ENCODE measurements at regions not wholly inside any gene's neighbourhood (a gene's known extent, or its start where the extent isn't known, plus 50 kb on each side); places are given as distances from the start of the nearest gene placed in this dataset.
"Not testable (repeated sequence)": the region's sequence is repeated elsewhere in the genome, so short reads cannot be mapped to it uniquely, and the experiment has no call there.

- DNase-seq, result no peak
Observed at GRCh38 chr3:28039829-28040228, 201.6 kb upstream of the CMC1 start.

DNA sequence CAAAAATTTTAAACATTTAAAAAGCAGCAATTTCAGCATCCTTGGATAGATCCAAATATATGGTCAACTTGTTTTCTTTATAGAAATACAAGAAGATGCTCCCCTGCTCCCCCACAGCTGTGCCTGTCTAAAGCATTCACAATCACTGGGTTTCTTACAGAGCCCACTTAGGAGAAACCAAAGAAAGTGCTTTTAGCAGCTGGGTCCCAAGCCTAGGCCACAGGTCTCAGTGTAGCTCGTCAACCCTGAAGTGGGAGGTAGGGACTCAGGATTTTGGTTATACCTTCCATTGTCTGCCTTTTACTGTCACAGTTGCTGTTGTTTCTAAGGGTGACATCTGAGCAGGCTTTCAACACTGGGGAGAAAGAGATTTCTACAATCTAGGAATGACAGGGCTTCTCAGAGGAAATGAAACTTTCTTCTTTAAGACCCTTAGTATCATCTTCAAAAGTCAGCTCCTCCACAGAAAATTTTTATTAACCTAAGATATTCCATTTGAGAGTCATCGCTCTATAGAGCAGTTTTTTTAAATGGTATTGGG lies 199.3 kb upstream of the CMC1 start:
- no peak for DNase-seq

- DNase-seq, result no peak
Observed at GRCh38 chr3:28042707-28043106, 198.7 kb upstream of the CMC1 start.

DNA sequence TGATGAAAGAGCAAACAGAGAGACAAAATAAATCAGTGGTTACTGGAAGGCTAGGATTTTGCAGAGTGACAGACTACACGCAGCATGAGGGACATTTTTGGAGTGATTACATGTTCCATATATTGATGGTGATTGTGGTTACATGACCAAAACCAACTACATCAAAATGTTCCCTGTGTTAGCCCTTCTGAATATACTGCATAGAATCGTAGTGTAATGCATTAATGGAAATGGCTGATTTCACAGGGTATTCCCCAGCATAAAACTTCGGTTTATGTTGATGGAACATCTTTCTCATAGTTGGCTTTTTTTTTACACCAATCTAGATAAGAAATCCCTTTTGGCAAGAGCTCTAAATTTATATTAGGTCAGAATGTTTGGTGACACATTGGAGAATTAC lies 191.3 kb upstream of the CMC1 start:
- peak; percentile 14 for DNase-seq

DNA sequence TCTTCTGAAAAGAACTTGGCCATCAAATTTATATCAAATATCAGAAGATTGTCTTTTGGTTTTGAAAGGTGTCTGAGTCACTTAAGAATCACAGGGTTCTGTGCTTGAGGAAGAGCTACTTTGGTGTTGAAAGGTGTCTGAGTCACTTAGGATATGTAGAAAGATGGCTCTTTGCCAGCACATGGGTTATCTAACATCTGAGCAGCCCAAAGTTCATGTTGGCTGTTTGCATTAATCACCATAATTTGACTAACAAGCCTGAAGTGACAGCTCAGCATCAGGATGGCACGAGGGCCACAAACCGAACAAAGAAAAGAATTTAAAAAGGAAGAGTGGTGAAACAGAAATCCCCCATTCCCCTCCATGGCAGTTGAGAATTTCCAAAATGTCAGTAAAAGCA lies 190.5 kb upstream of the CMC1 start:
- peak; percentile 74 for DNase-seq

DNA sequence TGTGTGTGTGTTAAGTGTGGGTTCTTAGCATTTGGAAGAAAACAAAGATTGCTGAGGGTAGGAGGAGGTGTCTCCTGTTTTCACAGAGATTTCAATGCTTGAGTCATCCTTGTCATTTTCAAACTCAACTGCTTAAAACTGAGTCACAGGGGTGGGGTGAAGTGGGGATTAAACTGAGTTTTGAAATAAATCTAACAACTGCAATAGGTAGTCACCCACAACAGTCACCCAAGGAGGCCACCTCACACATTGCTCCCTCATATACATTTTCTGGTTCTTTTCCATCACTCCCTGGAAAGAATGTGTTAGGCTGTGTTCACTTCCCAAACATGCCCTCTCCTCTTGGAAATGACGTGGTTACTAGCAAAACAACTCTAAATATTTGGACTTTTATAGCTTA lies 187.7 kb upstream of the CMC1 start:
- DNase-seq, result peak; percentile 74

DNA sequence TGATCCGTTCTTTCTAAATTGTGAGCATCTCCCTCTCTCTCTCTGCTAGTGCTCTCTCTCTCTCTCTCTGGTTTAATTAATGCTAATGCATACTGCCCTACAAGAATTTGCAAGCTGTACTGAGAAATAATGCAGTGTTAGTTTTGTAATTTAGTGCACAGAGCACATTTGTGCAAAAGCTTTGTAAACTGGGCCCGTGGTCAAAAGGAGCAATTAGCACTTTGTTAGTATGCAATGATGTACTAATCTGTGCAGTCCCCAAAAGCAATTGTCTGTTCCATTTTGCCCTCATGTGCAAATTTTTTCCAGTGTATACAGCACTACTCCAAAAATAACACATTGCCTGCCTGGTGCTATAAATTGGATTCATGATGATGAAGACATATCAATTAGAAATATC lies 184.6 kb upstream of the CMC1 start:
- no peak for DNase-seq

GRCh38 chr3:28057539-28057938 lies 183.9 kb upstream of the CMC1 start:
- DNase-seq, result no peak

DNA sequence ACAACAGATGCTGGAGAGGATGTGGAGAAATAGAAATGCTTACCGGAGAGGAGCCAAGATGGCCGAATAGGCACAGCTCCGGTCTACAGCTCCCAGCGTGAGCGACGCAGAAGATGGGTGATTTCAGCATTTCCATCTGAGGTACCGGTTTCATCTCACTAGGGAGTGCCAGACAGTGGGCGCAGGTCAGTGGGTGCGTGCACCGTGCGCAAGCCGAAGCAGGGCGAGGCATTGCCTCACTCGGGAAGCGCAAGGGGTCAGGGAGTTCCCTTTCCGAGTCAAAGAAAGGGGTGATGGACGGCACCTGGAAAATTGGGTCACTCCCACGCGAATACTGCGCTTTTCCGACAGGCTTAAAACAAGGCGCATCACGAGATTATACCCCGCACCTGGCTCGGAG lies 182.2 kb upstream of the CMC1 start:
- DNase-seq, result not testable (repeated sequence)

GRCh38 chr3:28066020-28066419 lies 175.4 kb upstream of the CMC1 start:
- DNase-seq, result no peak

DNA sequence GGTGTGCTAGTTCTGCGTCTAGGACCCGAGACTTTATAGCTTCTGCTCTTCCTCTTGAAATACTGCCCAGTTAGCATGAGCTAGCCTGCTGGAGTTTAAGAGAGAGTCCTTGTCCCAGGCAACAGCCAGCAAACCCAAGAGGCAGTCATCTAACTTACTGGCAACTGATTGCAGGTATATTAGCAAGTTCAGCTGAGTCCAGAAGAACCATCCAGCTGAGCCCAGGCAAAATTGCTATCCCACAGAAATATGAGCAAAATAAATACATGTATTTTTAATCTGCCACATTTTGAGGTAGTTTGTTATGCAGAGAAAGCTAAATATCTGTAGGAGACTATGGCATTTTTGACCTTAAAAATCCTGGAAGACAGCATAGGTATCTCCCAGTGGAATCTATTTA lies 174.4 kb upstream of the CMC1 start:
- no peak for DNase-seq

GRCh38 chr3:28068342-28068741 lies 173.1 kb upstream of the CMC1 start:
- no peak for DNase-seq

DNA sequence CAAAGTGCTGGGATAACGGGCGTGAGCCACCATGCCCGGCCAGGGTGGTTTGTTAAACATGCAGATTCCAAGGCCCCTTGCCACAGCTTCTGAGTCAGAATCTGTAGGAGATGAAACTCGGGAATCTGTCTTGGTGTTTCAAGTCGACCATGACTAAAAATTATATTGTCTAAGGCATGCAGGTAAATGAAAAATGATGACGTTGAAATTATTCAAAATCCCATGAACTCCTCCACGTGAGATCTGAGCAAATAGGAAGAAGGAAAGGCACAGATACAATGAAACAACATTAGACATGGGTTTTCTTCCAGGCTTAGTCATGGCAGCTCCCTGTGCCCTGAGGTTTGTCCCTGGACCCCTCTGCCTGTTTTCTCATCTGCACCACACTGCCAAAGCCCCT lies 172.0 kb upstream of the CMC1 start:
- no peak for DNase-seq

DNA sequence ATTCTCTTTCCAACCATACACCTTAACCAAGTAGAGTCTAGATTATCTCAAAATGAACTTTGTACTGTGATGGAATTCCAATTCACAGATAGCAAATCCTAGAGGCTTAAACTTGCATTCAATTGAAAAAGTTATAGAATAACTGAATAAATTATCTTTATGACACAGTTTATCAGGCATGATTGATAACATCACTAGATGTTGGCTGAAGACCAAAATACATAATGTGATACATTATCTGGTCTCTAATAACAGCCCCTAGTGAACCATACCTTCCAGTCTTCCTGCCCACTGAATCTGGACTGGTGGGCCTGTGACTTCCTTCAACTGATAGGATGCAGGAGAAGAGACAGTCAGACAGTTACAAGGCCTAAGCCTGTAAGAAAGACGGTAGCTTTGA lies 165.2 kb upstream of the CMC1 start:
- no peak for DNase-seq

DNA sequence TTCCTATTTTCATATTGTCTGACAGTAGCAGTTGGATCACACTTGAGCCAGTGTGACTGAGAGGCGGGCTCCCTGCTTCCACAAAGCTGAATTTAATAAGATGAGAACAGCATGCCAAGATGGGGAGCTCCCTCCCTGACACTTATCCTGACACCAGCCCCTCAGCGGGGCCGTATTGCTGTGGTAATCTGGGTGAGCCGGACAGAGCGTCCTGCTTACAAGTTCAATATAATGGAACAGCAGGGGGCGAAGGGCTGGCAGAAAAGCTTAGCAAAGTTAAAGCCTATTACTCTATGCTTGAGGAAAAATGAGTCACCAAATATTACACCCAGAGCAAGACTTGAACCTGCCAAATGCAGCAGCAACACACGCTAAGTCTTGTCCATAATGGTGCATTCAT lies 163.8 kb upstream of the CMC1 start:
- no peak for DNase-seq

DNA sequence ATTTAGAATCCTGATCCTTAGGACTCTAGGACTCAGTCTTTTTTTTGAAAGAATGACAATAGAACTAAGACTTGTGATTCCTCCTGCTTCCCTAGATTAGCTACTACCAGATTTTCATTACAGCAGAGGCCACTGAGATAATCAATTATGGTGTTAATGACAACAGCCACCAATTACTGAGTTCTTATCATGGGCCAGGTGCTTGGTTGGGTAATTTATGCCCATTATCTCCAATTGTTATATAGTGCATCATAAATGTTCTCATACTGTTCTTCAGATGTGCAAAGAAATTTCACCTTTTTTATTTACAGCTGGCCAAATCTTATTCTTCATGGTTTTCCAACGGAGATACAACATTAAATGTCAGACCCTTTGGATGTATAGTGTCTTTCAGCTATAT lies 162.9 kb upstream of the CMC1 start:
- no peak for DNase-seq

DNA sequence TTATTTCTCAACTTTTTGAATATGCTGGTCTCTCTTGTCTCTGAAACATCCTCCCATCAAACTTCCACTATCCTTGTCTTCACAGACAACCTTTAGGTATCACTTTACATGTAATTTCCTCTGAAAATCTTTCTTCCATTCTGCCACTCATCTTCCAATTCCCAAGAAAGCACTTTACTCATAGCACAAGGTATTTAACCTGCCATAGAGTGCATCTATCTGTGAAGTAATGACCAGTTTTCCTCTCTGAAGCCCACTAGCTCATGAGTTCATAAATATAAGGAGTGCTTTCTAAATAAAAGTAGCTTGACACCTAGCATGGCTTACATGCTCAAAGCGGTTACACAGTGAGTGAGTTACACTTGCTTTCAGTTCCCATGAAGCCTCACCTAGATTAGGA lies 160.7 kb upstream of the CMC1 start:
- DNase-seq, result no peak

DNA sequence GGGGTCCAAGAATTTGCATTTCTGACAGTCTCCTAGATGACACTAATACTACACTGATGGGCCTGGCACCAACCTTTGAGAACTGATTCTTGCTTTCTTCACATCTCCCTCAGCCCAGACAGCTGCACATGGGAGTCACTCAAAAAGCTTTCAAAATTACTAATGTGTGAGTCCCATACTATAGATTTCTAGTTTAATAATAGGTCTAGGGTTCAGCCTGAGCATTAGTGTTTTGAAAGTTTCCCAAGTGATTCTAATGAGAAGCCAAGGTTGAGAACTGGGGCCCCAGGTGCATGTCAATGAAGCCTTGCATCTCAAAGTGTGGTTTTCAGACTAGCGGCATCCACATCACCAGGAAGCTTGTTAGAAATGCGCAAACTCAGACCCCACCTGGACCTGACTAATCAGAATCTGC lies 159.9 kb upstream of the CMC1 start:
- no peak for DNase-seq

GRCh38 chr3:28087591-28087990 lies 153.8 kb upstream of the CMC1 start:
- DNase-seq, result no peak

DNA sequence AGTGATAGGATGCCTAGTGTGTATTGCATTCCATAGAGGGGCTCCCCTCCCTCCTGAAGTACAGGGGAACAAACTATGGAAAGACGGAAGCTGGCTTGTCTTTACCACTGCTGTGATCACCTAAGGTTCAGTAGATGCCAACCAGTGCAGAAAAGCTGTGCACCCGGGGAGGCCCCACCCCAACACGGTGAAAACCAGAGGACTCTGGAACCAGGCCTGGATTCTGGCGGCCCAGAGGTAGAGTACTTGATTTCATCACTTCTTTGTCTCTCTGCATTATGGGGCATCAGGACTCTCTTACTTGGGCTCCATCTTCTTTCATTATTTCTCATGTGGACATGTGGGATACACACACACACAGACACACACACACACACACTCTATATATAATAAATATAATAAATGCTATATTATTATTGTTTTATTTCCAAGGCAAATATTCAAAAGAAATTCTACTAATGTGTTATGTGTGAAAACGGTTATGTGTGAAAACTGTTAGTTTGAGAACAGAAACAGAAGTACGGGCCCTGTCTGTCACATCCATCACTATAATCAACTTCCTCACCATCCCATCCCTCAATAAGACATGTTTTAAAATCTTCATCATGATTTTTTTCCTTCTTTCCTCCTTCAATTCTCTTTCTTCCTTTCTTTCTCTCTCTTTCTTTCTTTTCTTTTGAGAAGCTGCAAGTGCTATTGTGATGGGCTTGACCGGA lies 152.4 kb upstream of the CMC1 start:
- DNase-seq, result no peak

DNA sequence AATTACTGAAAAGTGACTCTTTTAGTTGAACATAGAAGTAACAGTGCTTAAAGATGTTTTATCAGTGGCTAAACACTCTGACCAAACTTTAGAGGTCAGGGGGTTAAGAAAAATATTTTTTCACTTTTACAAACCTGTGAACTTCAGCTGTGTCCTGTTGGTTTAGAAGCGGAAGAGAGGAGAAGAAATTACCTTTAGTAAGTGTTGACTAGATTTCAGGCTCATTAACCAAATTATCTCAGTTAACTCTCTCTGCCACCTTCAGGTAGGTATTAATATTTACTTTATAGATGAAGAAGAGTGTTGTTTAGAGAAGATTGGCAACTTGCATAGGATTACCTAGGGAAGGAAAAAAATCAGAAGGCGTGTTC lies 151.9 kb upstream of the CMC1 start:
- DNase-seq, result no peak

- DNase-seq, result no peak
Observed at GRCh38 chr3:28099296-28099695, 142.1 kb upstream of the CMC1 start.

- DNase-seq, result no peak
Observed at GRCh38 chr3:28101705-28102104, 139.7 kb upstream of the CMC1 start.

DNA sequence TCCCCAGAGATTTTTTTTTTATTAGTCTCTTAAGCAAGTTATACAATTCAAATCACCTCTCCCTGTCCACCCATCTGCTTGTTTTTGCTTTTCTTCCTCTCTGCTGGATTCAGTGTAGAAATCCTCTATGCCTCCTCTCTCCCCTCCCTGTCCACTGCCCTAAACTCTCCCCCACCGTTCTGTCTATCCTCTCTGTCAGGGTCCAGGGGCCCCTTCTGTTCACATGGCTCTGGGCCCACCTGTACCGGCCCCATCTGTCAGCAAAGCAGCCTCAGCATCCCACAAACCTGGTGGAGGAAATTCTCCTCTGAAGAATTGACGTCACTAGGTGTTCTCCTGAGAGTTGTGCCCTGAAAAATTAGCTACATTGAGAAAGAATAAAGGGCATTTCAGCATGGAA lies 137.6 kb upstream of the CMC1 start:
- no peak for DNase-seq

DNA sequence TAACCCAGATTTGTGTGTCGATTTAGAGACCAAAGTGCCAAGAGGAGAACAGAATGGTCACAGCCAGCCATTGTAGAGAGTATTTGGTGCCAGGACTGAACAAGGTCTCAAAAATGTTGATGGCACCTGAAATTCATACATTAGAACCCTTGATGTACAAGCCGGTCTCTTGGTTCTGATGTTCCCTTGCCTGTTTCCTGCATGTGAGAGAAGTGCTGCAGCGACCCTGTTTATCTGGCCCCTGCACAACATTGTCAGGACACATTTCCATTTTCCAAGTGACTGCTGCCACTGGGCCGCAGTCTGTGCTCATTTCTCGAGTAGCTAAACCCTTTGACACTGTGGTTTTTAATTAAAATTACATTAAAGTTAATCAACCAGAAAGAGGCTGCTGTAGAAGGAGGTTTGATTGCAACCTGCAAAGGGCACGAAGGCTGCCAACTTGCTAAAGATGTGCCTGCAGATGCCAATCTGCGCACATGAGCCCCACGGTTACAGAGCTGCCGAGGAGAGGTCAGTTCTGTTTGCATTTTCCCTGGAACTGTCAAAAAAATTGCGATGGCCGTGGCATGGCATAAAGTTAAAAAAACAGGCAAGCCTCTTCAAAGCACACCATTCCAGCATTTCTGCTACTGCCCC lies 136.4 kb upstream of the CMC1 start:
- no peak for DNase-seq
